Fibroblast of gingiva (primary cell): ENCODE measurements at regions not wholly inside any gene's neighbourhood (a gene's known extent, or its start where the extent isn't known, plus 50 kb on each side); places are given as distances from the start of the nearest gene placed in this dataset.
"Not testable (repeated sequence)": the region's sequence is repeated elsewhere in the genome, so short reads cannot be mapped to it uniquely, and the experiment has no call there.

ENCODE experiments used
- DNase-seq: peaks from one replicate; pipeline ENCODE4 v3.0.0-alpha.2; 2011; ENCODE audit warnings: low read depth

- no peak for DNase-seq
Measured at GRCh38 chr13:69264362-69265334, 843.0 kb upstream of the ATXN8OS start.

GRCh38 chr13:69243366-69243765 is 864.3 kb upstream of the ATXN8OS start:
- DNase-seq: no peak

GRCh38 chr13:69234171-69234570 is 873.5 kb upstream of the ATXN8OS start:
- no peak for DNase-seq

DNA sequence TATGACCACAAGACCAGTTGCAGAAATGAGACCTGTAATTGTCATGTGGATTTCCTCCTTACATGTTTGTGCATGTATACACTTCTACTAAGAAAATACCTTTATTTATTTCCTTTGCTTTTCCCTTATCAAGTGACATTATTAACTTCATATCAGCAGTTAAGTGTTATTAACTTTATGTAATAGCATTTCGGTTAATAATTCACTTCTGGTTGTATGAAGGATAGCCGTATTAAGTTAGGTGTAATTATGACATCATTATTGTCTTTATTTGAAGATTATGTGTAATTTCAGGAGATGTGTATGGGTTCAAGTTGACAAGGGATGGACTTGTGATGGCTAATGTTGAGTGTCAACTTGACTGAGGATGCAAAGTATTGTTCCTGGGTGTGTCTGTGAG is 881.2 kb upstream of the ATXN8OS start:
- no peak for DNase-seq

DNA sequence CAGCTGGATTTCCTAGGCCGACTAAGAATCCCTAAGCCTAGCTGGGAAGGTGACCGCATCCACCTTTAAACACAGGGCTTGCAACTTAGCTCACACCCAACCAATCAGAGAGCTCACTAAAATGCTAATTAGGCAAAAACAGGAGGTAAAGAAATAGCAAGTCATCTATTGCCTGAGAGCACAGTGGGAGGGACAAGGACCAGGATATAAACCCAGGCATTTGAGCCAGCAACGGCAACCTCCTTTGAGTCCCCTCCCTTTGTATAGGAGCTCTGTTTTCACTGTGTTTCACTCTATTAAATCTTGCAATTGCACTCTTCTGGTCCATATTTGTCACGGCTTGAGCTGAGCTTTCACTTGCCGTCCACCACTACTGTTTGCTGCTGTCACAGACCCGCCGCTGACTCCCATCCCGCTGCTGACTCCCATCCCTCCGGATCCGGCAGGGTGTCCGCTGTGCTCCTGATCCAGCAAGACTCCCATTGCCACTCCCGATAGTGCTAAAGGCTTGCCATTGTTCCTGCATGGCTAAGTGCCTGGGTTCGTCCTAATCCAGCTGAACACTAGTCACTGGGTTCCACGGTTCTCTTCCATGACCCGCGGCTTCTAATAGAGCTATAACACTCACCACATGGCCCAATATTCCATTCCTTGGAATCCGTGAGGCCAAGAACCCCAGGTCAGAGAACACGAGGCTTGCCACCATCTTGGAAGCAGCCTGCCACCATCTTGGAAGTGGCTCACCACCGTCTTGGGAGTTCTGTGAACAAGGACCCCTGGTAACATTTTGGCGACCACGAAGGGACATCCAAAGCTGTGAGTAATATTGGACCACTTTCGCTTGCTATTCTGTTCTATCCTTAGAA is 885.8 kb upstream of the ATXN8OS start:
- not testable (repeated sequence) for DNase-seq

DNA sequence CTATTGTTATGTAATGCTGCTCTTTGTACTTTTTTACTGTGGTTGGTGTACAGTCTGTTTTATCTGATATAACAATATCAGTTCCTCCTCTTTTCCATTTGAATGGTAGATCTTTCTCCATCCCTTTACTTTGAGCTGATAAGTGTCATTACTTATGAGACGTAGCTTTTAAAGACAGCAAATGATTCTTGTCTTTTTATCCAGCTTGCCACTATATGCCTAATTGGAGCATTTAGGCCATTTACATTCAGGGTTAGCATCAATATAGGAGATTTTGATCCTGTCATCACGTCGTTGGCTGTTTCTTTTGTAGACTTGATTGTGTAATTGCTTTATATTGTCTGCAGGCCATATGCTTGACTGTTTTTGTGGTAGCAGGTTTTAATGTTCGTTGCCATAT is 894.2 kb upstream of the ATXN8OS start:
- DNase-seq: no peak

- DNase-seq: no peak
Measured at GRCh38 chr13:69204620-69205019, 903.0 kb upstream of the ATXN8OS start.

GRCh38 chr13:69202996-69203395 is 904.6 kb upstream of the ATXN8OS start:
- DNase-seq: no peak

- no peak for DNase-seq
Measured at GRCh38 chr13:69199664-69200063, 908.0 kb upstream of the ATXN8OS start.

- DNase-seq: no peak
Measured at GRCh38 chr13:69198706-69199105, 908.9 kb upstream of the ATXN8OS start.

DNA sequence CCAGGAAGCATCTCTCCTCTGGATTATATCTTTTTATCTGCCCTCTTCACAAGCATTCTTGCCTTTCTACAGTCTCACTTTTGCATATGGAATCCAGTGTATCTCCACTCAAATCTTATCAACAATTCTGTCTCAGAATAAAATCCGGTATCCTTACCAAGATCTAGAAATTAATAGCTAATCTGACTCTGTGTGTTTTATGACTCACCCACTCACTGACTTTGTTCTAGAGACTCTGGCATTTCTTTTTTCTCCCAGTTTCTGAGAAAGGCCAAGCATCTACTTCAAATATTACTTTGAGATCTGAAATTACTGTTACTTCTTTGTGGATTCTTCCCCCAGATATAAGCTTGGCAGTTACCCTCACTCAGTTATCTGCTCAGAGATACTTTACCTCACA is 913.5 kb upstream of the ATXN8OS start:
- DNase-seq: no peak

DNA sequence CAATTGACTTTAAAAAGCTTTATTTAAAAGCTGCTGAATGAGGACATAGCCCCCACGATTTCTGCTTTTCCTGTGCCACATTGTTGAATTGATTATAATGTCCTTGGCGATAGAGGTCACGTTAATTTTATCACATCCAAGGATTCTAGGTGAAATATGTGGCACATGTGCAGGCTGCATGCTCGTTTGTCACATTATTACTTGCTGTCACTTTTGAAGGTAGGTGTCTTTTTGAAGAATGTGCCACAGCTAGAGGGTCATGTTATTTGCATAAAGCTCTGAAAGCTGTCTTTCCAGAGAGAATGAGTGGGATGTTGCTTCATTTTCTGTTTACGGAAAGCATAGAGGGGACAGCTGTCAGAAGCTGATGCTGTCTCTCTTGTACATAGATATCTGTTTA is 927.6 kb upstream of the ATXN8OS start:
- DNase-seq: no peak

GRCh38 chr13:69178000-69178399 is 929.6 kb upstream of the ATXN8OS start:
- DNase-seq: no peak

DNA sequence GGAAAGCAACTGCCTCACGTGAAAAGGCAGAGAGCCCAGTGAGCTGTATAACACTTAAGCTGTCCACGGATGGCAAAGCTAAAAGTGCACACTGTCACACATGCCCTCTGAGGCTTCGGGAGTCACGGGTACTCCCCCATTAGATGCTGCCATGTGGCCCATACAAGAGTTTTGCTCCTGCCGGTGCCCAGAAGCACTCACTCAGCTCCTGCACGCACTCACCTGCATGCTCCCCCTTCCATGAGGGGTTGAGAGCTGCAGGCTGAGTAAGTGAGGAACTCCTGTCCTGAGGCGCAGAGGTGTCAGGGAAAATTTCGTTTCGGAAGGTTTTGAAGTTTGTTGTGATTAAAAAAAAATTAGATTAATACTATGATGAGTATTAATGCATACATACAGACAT is 939.2 kb upstream of the ATXN8OS start:
- DNase-seq: no peak

GRCh38 chr13:69155136-69155535 is 952.5 kb upstream of the ATXN8OS start:
- DNase-seq: no peak

GRCh38 chr13:69142101-69142500 is 965.5 kb upstream of the ATXN8OS start:
- DNase-seq: no peak

- no peak for DNase-seq
Measured at GRCh38 chr13:69124996-69125395, 982.6 kb upstream of the ATXN8OS start.

DNA sequence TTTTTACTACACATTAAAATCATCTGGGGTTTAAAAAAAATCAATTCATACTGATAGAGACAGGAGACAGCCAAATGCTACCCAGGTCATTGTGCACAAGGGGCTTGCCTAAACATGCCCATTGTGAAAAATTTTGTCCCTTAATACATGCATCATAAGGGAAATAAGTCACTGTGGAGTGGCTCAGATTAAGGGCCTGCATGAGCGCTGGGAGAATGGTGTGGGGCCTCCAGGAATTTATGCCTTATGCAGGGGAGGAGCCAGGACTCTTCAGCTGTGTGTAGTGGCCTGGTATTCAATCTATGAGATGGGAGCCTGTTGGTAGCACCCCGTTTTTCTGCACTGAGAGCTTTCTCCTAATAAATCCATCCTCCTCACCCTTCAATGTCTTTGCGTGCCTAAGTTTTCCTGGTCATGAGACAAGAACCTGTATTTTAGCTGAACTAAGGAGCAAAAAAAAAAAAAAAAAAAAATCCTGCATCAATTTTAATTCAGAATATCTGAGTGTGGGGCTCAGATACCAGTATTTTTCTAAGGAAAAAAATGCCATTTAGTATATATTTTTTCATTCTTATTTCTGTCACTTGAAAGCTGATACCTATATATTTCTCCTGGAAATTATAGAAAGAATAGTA is 997.6 kb upstream of the ATXN8OS start:
- DNase-seq: no peak

DNA sequence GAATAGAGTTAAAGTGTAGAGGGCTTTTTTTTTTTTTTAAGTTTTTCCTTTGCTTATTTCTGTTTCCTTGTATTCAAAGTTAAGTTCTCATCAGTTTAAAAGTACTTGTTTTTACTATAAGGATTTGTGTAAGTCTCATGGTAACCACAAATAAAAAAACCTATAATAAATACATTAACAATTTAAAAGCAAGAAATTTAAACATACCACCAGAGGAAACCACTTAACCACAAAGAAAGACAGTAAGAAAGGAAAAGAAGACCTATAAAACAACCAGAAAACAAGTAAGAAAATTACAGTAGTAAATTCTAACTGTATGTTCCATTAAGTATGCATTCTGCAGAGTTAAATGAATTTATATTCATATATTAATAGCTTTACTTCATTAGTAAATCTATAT is 999.1 kb upstream of the ATXN8OS start:
- no peak for DNase-seq

DNA sequence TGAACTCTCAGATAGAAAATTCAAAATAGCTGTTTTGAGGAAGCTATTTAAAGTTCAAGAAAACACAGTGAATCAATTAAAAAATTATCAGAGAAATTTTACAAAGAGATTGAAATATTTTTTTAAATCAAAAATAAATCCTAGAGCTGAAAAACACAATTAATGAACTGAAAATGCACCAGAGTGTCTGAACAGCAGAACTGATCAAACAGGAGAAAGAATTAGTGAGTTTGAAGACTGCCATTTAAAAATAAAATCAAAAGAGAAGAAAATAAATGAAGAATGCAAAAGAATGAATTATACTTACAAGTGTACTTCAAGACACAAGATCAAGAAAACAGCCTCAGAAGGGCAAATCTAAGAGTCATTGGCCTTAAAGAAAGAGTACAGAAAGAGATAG is 1000.2 kb upstream of the ATXN8OS start:
- no peak for DNase-seq

DNA sequence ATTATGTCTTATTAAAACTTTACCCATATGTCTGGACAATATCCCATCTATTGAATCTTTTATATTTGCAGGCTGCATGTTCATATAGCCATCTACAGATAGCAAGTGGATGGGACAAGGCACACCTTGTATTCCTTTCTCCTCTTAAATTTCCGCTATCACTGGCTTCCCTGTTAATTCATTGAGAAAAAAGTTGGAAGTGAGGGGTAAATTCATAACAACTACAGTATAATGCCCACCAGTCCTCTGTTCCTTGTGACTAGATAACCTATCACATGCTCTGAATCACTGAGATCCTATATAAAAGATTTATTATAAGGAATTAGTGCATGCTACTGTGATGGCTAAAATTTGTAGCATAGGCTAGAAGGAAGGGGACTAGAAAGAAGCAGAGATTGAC is 1005.8 kb upstream of the ATXN8OS start:
- no peak for DNase-seq

DNA sequence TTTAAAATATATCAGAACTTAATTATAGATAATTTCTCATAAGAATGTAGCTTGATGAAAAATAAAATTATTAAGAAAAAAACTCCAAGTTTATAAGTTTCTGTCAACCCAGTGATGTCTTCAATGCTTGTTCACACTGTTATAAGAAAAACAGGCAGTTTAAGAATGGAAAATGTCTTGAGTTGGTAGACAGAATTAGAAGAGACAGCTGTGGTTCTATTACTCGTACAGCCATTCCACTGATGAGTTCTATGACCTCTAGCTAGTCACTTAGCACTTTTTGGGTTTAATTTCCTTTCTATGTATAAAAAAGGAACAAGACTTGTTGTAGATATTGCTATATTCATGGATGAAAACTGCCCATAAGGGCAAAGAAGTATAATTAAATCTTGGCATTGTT is 1013.1 kb upstream of the ATXN8OS start:
- DNase-seq: no peak
